Heart left ventricle (tissue), 16 donors: ENCODE measurements at regions not wholly inside any gene's neighbourhood (a gene's known extent, or its start where the extent isn't known, plus 50 kb on each side); places are given as distances from the start of the nearest gene placed in this dataset.

Experiments
- ATAC-seq, 4 donors: fragments of 200-7000 bp; cut with Tn5 transposase; one replicate each; pipeline ENCODE4 v1.9.1; 2020 to 2022; ENCODE audit warnings: moderate library complexity in 4 of 4, mild to moderate bottlenecking in 3 of 4, moderate number of reproducible peaks in 1 of 4
- DNase-seq, 5 donors: peaks; one replicate each; pipeline ENCODE4 v3.0.0-alpha.2; 2020
- H3K27ac ChIP-seq, 12 donors: fragments of 200-600 bp; sonication (generic) in 4 of 12; one replicate each; pipeline versions ENCODE4 v1.5.0 to v1.8.0; 2016 to 2022; ENCODE audit warnings: mild to moderate bottlenecking in 2 of 12
- H3K27me3 ChIP-seq, 9 donors: fragments of 200-600 bp; sonication (generic) in 2 of 9; one replicate each; pipeline versions ENCODE4 v1.5.1 to v1.8.0; 2016 to 2022; ENCODE audit warnings: mild to moderate bottlenecking in 3 of 9
- H3K36me3 ChIP-seq, 9 donors: fragments of 200-600 bp; sonication (generic) in 2 of 9; one replicate each; pipeline versions ENCODE4 v1.5.0 to v1.8.0; 2018 to 2022; ENCODE audit warnings: mild to moderate bottlenecking in 2 of 9
- H3K4me1 ChIP-seq, 12 donors: fragments of 200-600 bp; sonication (generic) in 4 of 12; one replicate each; pipeline versions ENCODE4 v1.5.0 to v1.8.0; 2016 to 2022; ENCODE audit warnings: mild to moderate bottlenecking in 3 of 12
- H3K4me3 ChIP-seq, 12 donors: fragments of 200-600 bp; sonication (generic) in 4 of 12; one replicate each; pipeline versions ENCODE4 v1.5.0 to v1.8.0; 2017 to 2022; ENCODE audit warnings: mild to moderate bottlenecking in 9 of 12, moderate library complexity in 4 of 12
- H3K9me3 ChIP-seq, 12 donors: fragments of 200-600 bp; sonication (generic) in 4 of 12; one replicate each; pipeline versions ENCODE4 v1.5.0 to v1.8.0; 2016 to 2022; ENCODE audit warnings: mild to moderate bottlenecking in 1 of 12
- POLR2A ChIP-seq, 2 donors: fragments of 450-650 bp; IDR thresholded peaks; one replicate each; pipeline ENCODE4 v1.6.1; 2017; ENCODE audit warnings: antibody characterized with exemption in 2 of 2, mild to moderate bottlenecking in 2 of 2, moderate library complexity in 2 of 2
- WGBS, 4 donors: extraction: QIAGEN DNeasy Blood & Tissue Kit in 2 of 4; methylation state at CpG; one replicate each; pipeline versions ENCODE4 v1.1.5 to v1.1.7; 2013 to 2018; 5-methylcytosine and 5-hydroxymethylcytosine counted together
- intact Hi-C, 10 donors: fragments of 100-400 bp; cut with DNase I; formaldehyde crosslinking; loops; one replicate each; pipeline versions ENCODE4 v1.11.1 to v1.14.2; 2022
- TF ChIP-seq, protein P1 (sequence below), 12 donors: fragments of 200-600 bp; sonication (generic) in 4 of 12; IDR thresholded peaks; one replicate each; pipeline versions ENCODE4 v1.5.0 to v1.8.0; 2018 to 2022; ENCODE audit warnings: antibody characterized with exemption in 12 of 12, mild to moderate bottlenecking in 5 of 12
- donor health status: ischemic (EF 13 %, LVEDD 7.1; RV severe dilation, severe dysfunction).
- donor health status: healthy with polysubstance abuse.
- donor health status: DM: no; HTN: yes; CAD: no.
- donor health status: DM: no; HTN: no; CAD: no.
- donor health status: ischemic (EF 25% LVEDD 6.9; RV normal size, moderate dysfunction).
- donor health status: ischemic (EF 25% LVEDD 5.7; RV mildly dilated, moderate dysfunction).
- donor health status: healthy.
- donor health status: DM: yes; HTN: yes; CAD: no.
- donor health status: ischemic (EF 35%, LVEDD 5.7; RV mildly dilated, moderate dysfunction).
- donor health status: nonischemic (EF 11% LVEDD 7.7; RV severe dilation, severe dysfunction).
- donor health status: DM: yes; HTN: yes; CAD: no.
- donor health status: PGD.
- donor health status: ischemic (EF 29% LVEDD 5.4; RV normal size, mild dysfunction).
- donor health status: nonischemic (EF 23%, LVEDD 6.1; RV moderate dilation, normal function).

DNA sequence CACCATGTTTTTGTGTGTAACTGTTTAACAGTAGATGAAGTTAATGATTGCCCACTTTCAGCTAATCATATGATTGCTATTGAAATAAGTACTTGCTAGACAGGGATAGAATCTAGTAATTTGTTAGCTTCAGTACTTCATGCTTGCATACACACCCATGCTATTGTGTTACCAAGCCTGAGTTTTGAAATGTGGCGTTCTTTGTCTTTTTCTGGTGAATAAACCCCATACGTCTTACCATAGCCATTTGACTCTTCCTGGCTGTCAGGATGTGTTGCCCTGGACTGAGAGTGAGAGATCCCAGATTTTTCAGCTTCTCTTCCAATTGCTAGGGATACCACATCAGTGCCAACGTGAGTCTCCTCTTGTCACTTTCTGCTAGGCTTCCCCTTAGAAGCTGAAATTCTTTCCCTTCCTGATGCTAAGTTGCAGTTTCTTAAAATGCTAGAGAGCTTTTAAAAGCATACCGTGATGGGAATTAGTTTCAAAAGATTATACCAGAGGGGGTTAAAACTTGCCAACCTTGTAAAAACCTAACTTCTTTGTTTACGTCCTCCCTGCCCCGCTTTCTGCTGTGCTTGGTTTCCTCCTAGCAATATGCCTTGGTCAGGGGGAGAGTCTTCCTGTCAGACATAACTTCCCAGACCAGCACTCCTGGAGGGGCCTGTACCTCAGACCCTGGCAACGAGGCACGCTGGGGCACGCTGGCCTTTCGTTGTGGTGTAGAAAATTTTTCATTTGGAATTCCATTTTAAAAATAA, 62.9 kb upstream of the ULK4 start:
- Histone ChIP-seq H3K4me3 (peak overlapping the region in 1 of 12 donors; percentile 22), H3K27me3 (no peaks in the 10 kb centered on the region), H3K9me3 (peaks cover 0 to 6% (median 0%) of the 10 kb centered on the region in 12 donors), H3K27ac (peak overlapping the region; percentile 38 to 92 (median 86)), H3K4me1 (peaks cover 16 to 93% (median 78%) of the 10 kb centered on the region in 12 donors), H3K36me3 (no peaks in the 10 kb centered on the region)
- DNase-seq (peak in 1 of 5 donors; percentile 35), ATAC-seq (peak in 1 of 4 donors; percentile 32)
- no peak for TF ChIP-seq POLR2A (IDR thresholded peaks at IDR 0.05)
- TF ChIP-seq, protein P1, sequence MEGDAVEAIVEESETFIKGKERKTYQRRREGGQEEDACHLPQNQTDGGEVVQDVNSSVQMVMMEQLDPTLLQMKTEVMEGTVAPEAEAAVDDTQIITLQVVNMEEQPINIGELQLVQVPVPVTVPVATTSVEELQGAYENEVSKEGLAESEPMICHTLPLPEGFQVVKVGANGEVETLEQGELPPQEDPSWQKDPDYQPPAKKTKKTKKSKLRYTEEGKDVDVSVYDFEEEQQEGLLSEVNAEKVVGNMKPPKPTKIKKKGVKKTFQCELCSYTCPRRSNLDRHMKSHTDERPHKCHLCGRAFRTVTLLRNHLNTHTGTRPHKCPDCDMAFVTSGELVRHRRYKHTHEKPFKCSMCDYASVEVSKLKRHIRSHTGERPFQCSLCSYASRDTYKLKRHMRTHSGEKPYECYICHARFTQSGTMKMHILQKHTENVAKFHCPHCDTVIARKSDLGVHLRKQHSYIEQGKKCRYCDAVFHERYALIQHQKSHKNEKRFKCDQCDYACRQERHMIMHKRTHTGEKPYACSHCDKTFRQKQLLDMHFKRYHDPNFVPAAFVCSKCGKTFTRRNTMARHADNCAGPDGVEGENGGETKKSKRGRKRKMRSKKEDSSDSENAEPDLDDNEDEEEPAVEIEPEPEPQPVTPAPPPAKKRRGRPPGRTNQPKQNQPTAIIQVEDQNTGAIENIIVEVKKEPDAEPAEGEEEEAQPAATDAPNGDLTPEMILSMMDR (IDR thresholded peaks at IDR 0.05) = no peak
- intact Hi-C loops = loop anchor here in 5 of 10 donors (5.0 kb wide), 2 partner anchors 33 to 38 kb away; no protein-coding TSS in a partner anchor
- 26 to 29% (median 27%) methylated on average over 10 of the region's 10 CpGs for WGBS, 4 donors

GRCh38 chr3:42023380-42023779, 61.5 kb upstream of the ULK4 start:
- no peaks in the 10 kb centered on the region for H3K27me3 ChIP-seq
- peak overlapping the region in 8 of 12 donors; percentile 18 to 92 (median 88) for H3K27ac ChIP-seq
- peaks cover 19 to 100% (median 90%) of the 10 kb centered on the region in 12 donors for H3K4me1 ChIP-seq
- H3K4me3 ChIP-seq = no peak overlapping the region
- DNase-seq (no peak), ATAC-seq (no peak)
- 67 to 79% (median 76%) methylated on average over 8 of the region's 8 CpGs for WGBS, 4 donors
- TF ChIP-seq, protein P1 (IDR thresholded peaks at IDR 0.05) = no peak
- no peak for TF ChIP-seq POLR2A (IDR thresholded peaks at IDR 0.05)
- intact Hi-C loops = loop anchor here in 3 of 10 donors (5.0 kb wide), 2 partner anchors 34 to 39 kb away; no protein-coding TSS in a partner anchor
- peaks cover 0 to 6% (median 0%) of the 10 kb centered on the region in 12 donors for H3K9me3 ChIP-seq
- H3K36me3 ChIP-seq = no peaks in the 10 kb centered on the region

- Histone ChIP-seq H3K9me3 (peaks cover 0 to 6% (median 0%) of the 10 kb centered on the region in 12 donors), H3K27me3 (no peaks in the 10 kb centered on the region), H3K4me1 (peaks cover 13 to 100% (median 90%) of the 10 kb centered on the region in 12 donors), H3K27ac (peak overlapping the region in 7 of 12 donors; percentile 5 to 91 (median 53)), H3K36me3 (no peaks in the 10 kb centered on the region), H3K4me3 (no peak overlapping the region)
- WGBS, 4 donors = 50 to 55% (median 52%) methylated on average over 7 of the region's 7 CpGs
- DNase-seq (no peak), ATAC-seq (no peak)
- no peak for TF ChIP-seq POLR2A (IDR thresholded peaks at IDR 0.05)
- TF ChIP-seq, protein P1 (IDR thresholded peaks at IDR 0.05) = no peak
- intact Hi-C loops = loop anchor here in 3 of 10 donors (5.0 kb wide), 2 partner anchors 35 to 40 kb away; no protein-coding TSS in a partner anchor
Observed at GRCh38 chr3:42022355-42022754, 60.5 kb upstream of the ULK4 start.

DNA sequence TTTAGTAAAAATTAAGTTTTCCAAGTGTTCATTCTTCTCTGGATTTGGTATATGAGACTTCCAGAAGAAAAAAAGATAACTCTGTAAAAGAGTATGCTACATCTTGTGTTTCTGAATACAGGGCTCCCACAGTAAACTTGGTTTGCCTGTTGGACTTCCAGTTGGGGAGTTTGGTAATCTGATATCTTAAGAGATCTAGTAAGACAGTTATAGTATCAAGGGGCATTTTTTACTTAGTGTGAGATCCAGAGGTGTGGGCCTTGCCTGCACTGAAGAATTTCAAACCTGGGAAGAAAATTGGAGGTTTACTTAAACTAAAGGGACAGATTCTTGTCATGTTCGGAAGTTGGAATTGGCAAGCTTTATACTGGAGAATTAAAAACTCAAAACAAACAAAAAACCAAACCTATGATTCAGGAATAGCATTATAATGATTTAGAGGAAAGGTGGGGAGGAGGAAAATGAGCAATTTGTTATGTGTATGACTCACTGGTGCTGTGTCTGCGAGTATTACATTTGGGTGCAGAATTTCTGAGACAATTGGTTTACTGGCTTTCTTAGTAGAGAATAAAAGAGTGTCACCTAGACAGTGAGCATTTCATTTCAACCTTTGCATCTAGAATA, 58.9 kb upstream of the ULK4 start:
- Histone ChIP-seq H3K4me3 (no peak overlapping the region), H3K36me3 (no peaks in the 10 kb centered on the region), H3K27me3 (no peaks in the 10 kb centered on the region), H3K9me3 (peaks cover 0 to 6% (median 0%) of the 10 kb centered on the region in 12 donors), H3K27ac (peak overlapping the region in 11 of 12 donors; percentile 6 to 91 (median 53)), H3K4me1 (peaks cover 6 to 100% (median 90%) of the 10 kb centered on the region in 12 donors)
- no peak for TF ChIP-seq POLR2A (IDR thresholded peaks at IDR 0.05)
- TF ChIP-seq, protein P1 (IDR thresholded peaks at IDR 0.05) = no peak
- intact Hi-C loops = loop anchor here in 3 of 10 donors (5.0 kb wide), 2 partner anchors 37 to 42 kb away; no protein-coding TSS in a partner anchor
- ATAC-seq = peak in 1 of 4 donors; percentile 18
- no peak for DNase-seq
- WGBS, 4 donors = 20 to 30% (median 24%) methylated on average over 2 of the region's 2 CpGs
